HG02588 (cell line): ENCODE measurements at regions not wholly inside any gene's neighbourhood (a gene's known extent, or its start where the extent isn't known, plus 50 kb on each side); places are given as distances from the start of the nearest gene placed in this dataset.
A peak's percentile ranks its signal among the peaks of the same experiment; 100 is the strongest.

Experiments
- ATAC-seq: cut with Tn5 transposase; IDR thresholded peaks from one replicate; pipeline ENCODE4 v1.9.1; 2021; ENCODE audit warnings: mild to moderate bottlenecking, moderate library complexity; ENCODE audit not compliant: unreplicated experiment

- no peak for ATAC-seq
Measured at GRCh38 chr11:109093354-109093753, 328.6 kb upstream of the C11orf87 start.

- no peak for ATAC-seq
Measured at GRCh38 chr11:109096266-109096665, 325.7 kb upstream of the C11orf87 start.

DNA sequence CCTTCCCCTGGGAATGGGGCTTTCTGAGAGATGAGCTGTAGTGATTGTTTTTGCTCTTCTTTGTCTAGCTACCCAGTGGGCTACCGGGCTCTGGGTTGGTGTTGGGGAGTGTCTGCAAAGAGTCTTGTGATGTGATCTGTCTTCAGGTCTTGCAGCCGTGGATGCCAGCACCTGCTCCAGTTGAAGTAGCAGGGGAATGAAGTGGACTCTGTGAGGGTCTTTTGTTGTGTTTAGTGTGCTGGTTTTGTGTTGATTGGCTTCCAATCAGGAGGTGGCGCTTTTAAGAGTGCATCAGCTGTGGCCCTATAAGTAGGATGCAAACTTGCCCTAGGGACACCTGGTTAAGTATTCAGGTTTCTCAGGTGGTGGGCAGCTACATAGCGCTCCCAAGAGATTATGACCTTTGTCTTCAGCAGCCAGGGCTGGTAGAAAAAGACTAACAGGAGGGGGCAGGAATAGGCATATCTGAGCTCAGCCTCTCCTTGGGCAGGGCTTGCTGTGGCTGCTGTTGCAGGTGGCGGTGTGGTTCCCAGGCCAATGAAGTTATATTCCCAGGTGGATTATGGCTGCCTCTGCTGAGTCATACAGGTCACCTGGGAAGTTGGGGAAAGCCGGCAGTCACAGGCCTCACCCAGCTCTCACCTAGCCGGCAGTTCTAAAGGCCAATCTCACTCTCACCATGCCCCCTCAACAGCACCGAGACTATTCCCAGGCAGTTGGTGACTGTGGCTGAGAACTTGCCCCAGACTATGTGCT, 315.7 kb upstream of the C11orf87 start:
- no peak for ATAC-seq

GRCh38 chr11:109109150-109109549, 312.8 kb upstream of the C11orf87 start:
- no peak for ATAC-seq

GRCh38 chr11:109109571-109110315, 312.2 kb upstream of the C11orf87 start:
- no peak for ATAC-seq

GRCh38 chr11:109112261-109112660, 309.7 kb upstream of the C11orf87 start:
- no peak for ATAC-seq

DNA sequence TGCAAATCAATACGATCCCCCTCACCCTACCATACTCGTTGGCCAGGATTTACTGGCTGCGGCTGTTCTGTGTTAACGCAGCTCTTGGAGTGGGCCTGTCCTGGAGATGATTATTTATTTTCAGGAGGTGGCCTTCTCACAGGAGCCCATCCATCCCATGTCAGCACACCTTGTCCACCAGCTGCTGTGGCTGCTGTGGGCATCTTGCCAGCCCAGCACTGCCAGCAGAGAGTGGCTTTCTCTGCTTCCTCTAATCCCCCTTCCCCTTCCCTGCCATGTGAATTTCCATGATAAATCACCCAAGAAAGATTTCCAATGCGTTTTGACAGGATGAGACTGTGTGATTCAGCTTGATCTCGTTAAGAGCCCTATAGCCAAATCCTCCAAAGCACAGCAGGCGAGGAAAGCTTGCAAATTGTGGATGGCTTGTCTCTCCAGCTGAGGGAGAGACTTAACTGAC, 309.1 kb upstream of the C11orf87 start:
- ATAC-seq: no peak

DNA sequence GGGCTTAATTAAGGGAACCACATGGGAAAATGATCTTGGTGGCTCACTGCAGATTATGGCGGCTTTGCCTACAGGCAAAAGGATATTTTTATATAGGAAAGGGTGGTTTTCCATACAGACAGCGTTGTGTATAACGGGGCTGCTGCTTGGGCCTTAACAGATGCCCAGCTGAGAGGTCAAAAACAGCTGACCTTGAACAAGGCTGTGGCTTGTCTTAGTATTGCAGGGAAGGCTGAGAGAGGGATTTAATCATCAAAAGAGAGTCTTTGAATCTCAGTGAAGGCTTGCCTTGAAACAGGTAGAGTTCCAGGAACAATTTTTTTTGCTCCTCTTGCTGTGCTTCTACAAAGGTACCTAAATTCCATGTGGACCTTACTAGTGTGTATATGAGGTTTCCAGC, 301.6 kb upstream of the C11orf87 start:
- ATAC-seq: no peak

- ATAC-seq: no peak
Measured at GRCh38 chr11:109121173-109121932, 300.6 kb upstream of the C11orf87 start.

GRCh38 chr11:109123816-109124787, 297.9 kb upstream of the C11orf87 start:
- no peak for ATAC-seq

DNA sequence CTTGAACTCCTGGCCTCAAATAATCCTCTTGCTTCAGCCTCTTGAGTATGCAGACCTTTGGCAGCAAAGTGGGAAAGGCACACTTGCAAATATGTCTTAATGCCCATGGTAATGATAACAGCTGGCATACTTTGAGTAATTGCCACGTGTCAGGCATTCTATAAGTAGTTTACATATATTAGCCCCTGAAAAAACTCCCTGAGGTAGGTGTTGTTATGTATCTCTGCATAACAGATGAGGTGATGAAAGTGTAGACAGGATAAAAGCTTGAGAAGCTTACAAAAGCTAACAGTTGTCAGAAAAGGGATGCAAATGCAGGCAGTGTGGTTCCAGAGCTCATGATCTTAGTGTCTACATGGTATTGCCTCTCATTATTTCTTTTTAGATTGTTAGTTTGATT, 291.1 kb upstream of the C11orf87 start:
- no peak for ATAC-seq

GRCh38 chr11:109132539-109132938, 289.5 kb upstream of the C11orf87 start:
- ATAC-seq: peak; percentile 56

DNA sequence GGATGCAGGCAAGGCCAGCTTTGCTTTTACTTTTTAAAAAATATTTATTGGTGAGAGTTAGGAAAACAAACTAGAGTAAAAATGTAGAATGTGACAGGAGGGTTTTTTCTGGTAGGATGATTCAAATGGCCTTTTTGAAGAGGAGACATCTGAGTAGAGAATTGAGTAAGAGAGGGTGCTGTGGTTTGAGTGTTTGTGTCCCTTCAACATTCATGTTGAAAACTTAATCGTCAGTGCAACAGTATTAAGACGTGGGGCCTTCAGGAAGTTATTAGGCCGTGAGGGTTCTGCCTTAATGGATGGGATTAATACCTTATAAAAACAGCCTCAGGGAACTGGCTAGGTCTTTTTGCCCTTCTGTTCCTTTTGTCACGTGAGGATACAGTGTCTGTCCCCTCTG, 288.8 kb upstream of the C11orf87 start:
- no peak for ATAC-seq

DNA sequence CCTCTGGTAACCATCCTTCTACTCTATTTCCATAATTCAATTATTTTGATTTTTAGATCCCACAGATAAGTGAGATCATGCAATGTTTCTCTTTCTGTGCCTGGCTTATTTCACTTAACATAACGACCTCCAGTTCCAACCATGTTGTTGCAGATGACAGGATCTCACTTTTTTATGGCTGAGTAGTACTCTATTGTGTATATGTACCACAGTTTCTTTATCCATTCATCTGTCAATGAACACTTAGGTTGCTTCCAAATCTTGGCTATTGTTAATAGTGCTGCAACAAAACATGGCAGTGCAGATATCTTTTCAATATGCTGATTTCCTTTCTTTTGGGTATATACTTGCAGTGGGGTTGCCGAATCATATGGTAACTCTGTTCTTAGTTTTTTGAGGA, 286.4 kb upstream of the C11orf87 start:
- ATAC-seq: no peak

DNA sequence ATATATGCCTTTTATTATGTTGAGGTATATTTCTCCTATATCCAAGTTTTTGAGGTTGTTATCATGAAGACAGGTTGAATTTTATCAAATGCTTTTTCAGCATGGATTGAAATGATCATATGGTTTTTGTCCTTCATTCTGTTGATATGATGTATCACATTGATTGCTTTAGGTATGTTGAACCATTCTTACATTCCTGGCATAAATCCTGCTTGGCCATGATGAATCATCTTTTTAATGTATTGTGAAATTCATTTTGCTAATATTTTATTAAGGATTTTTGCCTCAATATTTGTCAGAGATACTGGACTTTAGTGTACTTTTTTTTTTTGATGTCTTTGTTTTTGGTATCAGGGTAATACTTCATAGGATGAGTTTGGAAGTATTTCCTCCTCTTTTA, 283.8 kb upstream of the C11orf87 start:
- no peak for ATAC-seq

- ATAC-seq: no peak
Measured at GRCh38 chr11:109140426-109140825, 281.6 kb upstream of the C11orf87 start.

DNA sequence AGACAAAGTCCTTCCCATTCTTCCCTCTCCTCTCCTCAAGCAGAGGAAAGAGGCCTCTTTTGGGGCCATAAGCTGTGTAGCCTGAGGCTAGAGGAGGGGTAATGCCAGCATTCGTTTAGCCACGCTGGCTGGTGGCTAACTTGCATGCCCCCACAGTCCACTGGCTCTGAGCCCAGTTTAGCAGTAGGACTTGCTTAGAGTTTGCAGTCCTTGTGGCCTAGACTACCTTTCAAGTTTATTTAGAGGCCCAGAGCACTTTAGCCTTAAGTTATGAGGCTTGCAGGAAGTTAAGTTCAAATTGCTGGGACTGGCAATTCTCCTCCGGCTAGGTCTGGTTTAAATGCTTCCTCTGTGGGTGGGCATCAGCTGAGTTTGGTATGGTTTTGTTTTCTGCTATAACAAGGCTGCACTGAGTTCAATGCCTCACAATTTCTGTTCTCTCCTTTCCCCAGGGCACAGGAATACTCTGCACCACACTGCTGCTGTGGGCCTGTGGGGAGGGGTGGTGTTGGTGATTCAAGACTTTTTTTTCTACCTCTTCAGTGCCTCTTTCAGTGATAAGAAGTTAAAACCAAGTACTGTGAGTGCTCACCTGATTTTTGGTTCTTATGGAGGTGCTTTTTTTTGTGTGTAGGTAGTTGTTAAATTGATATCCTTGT, 281.0 kb upstream of the C11orf87 start:
- no peak for ATAC-seq

DNA sequence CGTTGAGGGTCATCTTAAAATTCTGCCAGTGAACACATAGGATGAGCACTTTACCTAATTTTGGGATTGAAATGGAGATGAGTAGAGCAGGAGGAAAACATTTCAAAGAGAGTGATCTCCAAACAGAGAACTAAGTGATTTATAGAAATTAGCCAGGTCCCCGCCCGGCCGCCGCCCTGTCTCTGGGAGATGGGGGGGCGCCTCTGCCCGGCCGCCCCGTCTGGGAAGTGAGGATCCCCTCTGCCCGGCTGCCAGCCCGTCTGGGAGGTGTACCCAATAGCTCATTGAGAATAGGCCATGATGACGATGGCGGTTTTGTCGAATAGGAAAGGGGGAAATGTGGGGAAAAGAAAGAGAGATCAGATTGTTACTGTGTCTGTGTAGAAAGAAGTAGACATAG, 276.7 kb upstream of the C11orf87 start:
- ATAC-seq: no peak

GRCh38 chr11:109147726-109148125, 274.3 kb upstream of the C11orf87 start:
- no peak for ATAC-seq

- no peak for ATAC-seq
Measured at GRCh38 chr11:109148669-109149068, 273.3 kb upstream of the C11orf87 start.
